ENCODE measurements at regions not wholly inside any gene's neighbourhood (a gene's known extent, or its start where the extent isn't known, plus 50 kb on each side); places are given as distances from the start of the nearest gene placed in this dataset.

- Histone ChIP-seq H3K27ac (replicated peaks) (no peak overlapping the region), H3K4me3 (replicated peaks; ENCODE audit: insufficient read depth, low read length) (no peak overlapping the region), H3K27me3 (ENCODE audit: insufficient read depth, poor library complexity, severe bottlenecking) (no peaks in the 10 kb centered on the region)
- no peak for DNase-seq (ENCODE audit: low read depth in 1 of 2, low spot score in 1 of 2)
- TF ChIP-seq GABPA (IDR thresholded peaks at IDR 0.05; ENCODE audit: low read depth), result no peak
- TF ChIP-seq, protein P1, sequence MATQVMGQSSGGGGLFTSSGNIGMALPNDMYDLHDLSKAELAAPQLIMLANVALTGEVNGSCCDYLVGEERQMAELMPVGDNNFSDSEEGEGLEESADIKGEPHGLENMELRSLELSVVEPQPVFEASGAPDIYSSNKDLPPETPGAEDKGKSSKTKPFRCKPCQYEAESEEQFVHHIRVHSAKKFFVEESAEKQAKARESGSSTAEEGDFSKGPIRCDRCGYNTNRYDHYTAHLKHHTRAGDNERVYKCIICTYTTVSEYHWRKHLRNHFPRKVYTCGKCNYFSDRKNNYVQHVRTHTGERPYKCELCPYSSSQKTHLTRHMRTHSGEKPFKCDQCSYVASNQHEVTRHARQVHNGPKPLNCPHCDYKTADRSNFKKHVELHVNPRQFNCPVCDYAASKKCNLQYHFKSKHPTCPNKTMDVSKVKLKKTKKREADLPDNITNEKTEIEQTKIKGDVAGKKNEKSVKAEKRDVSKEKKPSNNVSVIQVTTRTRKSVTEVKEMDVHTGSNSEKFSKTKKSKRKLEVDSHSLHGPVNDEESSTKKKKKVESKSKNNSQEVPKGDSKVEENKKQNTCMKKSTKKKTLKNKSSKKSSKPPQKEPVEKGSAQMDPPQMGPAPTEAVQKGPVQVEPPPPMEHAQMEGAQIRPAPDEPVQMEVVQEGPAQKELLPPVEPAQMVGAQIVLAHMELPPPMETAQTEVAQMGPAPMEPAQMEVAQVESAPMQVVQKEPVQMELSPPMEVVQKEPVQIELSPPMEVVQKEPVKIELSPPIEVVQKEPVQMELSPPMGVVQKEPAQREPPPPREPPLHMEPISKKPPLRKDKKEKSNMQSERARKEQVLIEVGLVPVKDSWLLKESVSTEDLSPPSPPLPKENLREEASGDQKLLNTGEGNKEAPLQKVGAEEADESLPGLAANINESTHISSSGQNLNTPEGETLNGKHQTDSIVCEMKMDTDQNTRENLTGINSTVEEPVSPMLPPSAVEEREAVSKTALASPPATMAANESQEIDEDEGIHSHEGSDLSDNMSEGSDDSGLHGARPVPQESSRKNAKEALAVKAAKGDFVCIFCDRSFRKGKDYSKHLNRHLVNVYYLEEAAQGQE (IDR thresholded peaks at IDR 0.05; ENCODE audit: insufficient replicate concordance, low read depth), result no peak
- TF ChIP-seq, protein P2, sequence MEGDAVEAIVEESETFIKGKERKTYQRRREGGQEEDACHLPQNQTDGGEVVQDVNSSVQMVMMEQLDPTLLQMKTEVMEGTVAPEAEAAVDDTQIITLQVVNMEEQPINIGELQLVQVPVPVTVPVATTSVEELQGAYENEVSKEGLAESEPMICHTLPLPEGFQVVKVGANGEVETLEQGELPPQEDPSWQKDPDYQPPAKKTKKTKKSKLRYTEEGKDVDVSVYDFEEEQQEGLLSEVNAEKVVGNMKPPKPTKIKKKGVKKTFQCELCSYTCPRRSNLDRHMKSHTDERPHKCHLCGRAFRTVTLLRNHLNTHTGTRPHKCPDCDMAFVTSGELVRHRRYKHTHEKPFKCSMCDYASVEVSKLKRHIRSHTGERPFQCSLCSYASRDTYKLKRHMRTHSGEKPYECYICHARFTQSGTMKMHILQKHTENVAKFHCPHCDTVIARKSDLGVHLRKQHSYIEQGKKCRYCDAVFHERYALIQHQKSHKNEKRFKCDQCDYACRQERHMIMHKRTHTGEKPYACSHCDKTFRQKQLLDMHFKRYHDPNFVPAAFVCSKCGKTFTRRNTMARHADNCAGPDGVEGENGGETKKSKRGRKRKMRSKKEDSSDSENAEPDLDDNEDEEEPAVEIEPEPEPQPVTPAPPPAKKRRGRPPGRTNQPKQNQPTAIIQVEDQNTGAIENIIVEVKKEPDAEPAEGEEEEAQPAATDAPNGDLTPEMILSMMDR (IDR thresholded peaks at IDR 0.05; ENCODE audit: insufficient read depth, low read length), result no peak
- TF ChIP-seq SPI1 (IDR thresholded peaks at IDR 0.05; ENCODE audit: borderline replicate concordance, low read depth), result no peak
- TF ChIP-seq POLR2AphosphoS5 (IDR thresholded peaks at IDR 0.05; ENCODE audit: low read depth), result no peak
Measured at GRCh38 chr5:145090115-145090514, 745.0 kb downstream of the PRELID2 start.

- no peaks in the 10 kb centered on the region for H3K27me3 ChIP-seq (ENCODE audit: insufficient read depth, poor library complexity, severe bottlenecking)
- no peak overlapping the region for H3K4me3 ChIP-seq (replicated peaks; ENCODE audit: insufficient read depth, low read length)
- H3K27ac ChIP-seq (replicated peaks), result no peak overlapping the region
- TF ChIP-seq, protein P1 (IDR thresholded peaks at IDR 0.05; ENCODE audit: insufficient replicate concordance, low read depth), result no peak
- TF ChIP-seq, protein P2 (IDR thresholded peaks at IDR 0.05; ENCODE audit: insufficient read depth, low read length), result no peak
- TF ChIP-seq POLR2AphosphoS5 (IDR thresholded peaks at IDR 0.05; ENCODE audit: low read depth), result no peak
- no peak for TF ChIP-seq SPI1 (IDR thresholded peaks at IDR 0.05; ENCODE audit: borderline replicate concordance, low read depth)
- no peak for TF ChIP-seq GABPA (IDR thresholded peaks at IDR 0.05; ENCODE audit: low read depth)
- DNase-seq (ENCODE audit: low read depth in 1 of 2, low spot score in 1 of 2), result no peak
Measured at GRCh38 chr5:145084834-145085233, 750.3 kb downstream of the PRELID2 start.

GRCh38 chr5:145077028-145077427 lies 758.1 kb downstream of the PRELID2 start:
- TF ChIP-seq, protein P2 (IDR thresholded peaks at IDR 0.05; ENCODE audit: insufficient read depth, low read length), result no peak
- TF ChIP-seq SPI1 (IDR thresholded peaks at IDR 0.05; ENCODE audit: borderline replicate concordance, low read depth) (no peak), POLR2AphosphoS5 (IDR thresholded peaks at IDR 0.05; ENCODE audit: low read depth) (no peak), GABPA (IDR thresholded peaks at IDR 0.05; ENCODE audit: low read depth) (no peak)
- TF ChIP-seq, protein P1 (IDR thresholded peaks at IDR 0.05; ENCODE audit: insufficient replicate concordance, low read depth), result no peak
- Histone ChIP-seq H3K27ac (replicated peaks) (no peak overlapping the region), H3K4me3 (replicated peaks; ENCODE audit: insufficient read depth, low read length) (no peak overlapping the region), H3K27me3 (ENCODE audit: insufficient read depth, poor library complexity, severe bottlenecking) (no peaks in the 10 kb centered on the region)
- DNase-seq (ENCODE audit: low read depth in 1 of 2, low spot score in 1 of 2), result no peak
